GM23338 (cell line): ENCODE measurements at regions not wholly inside any gene's neighbourhood (a gene's known extent, or its start where the extent isn't known, plus 50 kb on each side); places are given as distances from the start of the nearest gene placed in this dataset.

Experiments used
- ATAC-seq: fragments of 200-7000 bp; cut with Tn5 transposase; 3 replicates; pipeline ENCODE4 v1.9.1; 2020
- DNase-seq: peaks from one replicate; pipeline ENCODE4 v3.0.0-alpha.2; 2015; ENCODE audit warnings: low spot score
- H2AFZ ChIP-seq: fragments of 200-600 bp; sonication (generic); 2 replicates; pipeline ENCODE4 v1.8.0; 2016; ENCODE audit warnings: antibody characterized with exemption, mild to moderate bottlenecking, moderate library complexity
- H3F3A ChIP-seq: fragments of 200-600 bp; sonication (generic); replicated peaks from 2 replicates; pipeline ENCODE4 v1.8.0; 2017; ENCODE audit warnings: antibody characterized with exemption, mixed run types, low read depth
- H3K27ac ChIP-seq: fragments of 200-600 bp; sonication (generic); 2 replicates; pipeline ENCODE4 v1.6.1; 2016; ENCODE audit warnings: low read depth
- H3K27me3 ChIP-seq: fragments of 200-600 bp; sonication (generic); 2 replicates; pipeline ENCODE4 v1.8.0; 2016; ENCODE audit warnings: mild to moderate bottlenecking, mixed run types, moderate library complexity; ENCODE audit not compliant: insufficient read depth
- H3K36me3 ChIP-seq: fragments of 200-600 bp; sonication (generic); 2 replicates; pipeline ENCODE4 v1.8.0; 2016; ENCODE audit warnings: mild to moderate bottlenecking; ENCODE audit not compliant: insufficient read depth
- H3K4me1 ChIP-seq: fragments of 200-600 bp; sonication (generic); 2 replicates; pipeline ENCODE4 v1.8.0; 2016; ENCODE audit warnings: mild to moderate bottlenecking, moderate library complexity; ENCODE audit not compliant: insufficient read depth
- H3K4me2 ChIP-seq: fragments of 200-600 bp; sonication (generic); 2 replicates; pipeline ENCODE4 v1.7.1; 2017; ENCODE audit warnings: mixed run types
- H3K4me3 ChIP-seq: fragments of 200-600 bp; sonication (generic); 2 replicates; pipeline ENCODE4 v1.6.1; 2016; ENCODE audit warnings: mixed run types
- H3K79me2 ChIP-seq: fragments of 200-600 bp; sonication (generic); replicated peaks from 2 replicates; pipeline ENCODE4 v1.8.0; 2017; ENCODE audit warnings: mild to moderate bottlenecking; ENCODE audit not compliant: insufficient read depth
- H3K9me2 ChIP-seq: fragments of 200-600 bp; sonication (generic); 2 replicates; pipeline ENCODE4 v1.8.0; 2017; ENCODE audit not compliant: insufficient read depth
- H4K20me1 ChIP-seq: fragments of 200-600 bp; sonication (generic); replicated peaks from 2 replicates; pipeline ENCODE4 v1.8.0; 2017; ENCODE audit warnings: mild to moderate bottlenecking; ENCODE audit not compliant: insufficient read depth
- H3K27ac Mint-ChIP-seq: 2 replicates; pipeline ENCODE4 v1.8.0; 2020; ENCODE audit warnings: inconsistent platforms, mild to moderate bottlenecking, moderate library complexity, mixed read lengths
- H3K27me3 Mint-ChIP-seq: 3 replicates; pipeline ENCODE4 v1.8.0; 2022; ENCODE audit warnings: low read depth, mild to moderate bottlenecking, moderate library complexity, mixed read lengths, inconsistent platforms; ENCODE audit not compliant: insufficient read depth, poor library complexity
- H3K36me3 Mint-ChIP-seq: 3 replicates; pipeline ENCODE4 v1.8.0; 2021; ENCODE audit warnings: low read depth, mild to moderate bottlenecking, inconsistent platforms, moderate library complexity, mixed read lengths
- H3K4me1 Mint-ChIP-seq: 3 replicates; pipeline ENCODE4 v1.8.0; 2020; ENCODE audit warnings: mild to moderate bottlenecking, inconsistent platforms, mixed read lengths
- H3K4me3 Mint-ChIP-seq: 3 replicates; pipeline ENCODE4 v1.8.0; 2021; ENCODE audit warnings: moderate library complexity, mild to moderate bottlenecking, inconsistent platforms, mixed read lengths
- H3K9me3 Mint-ChIP-seq: 3 replicates; pipeline ENCODE4 v1.8.0; 2020; ENCODE audit warnings: moderate library complexity, mild to moderate bottlenecking, inconsistent platforms, mixed read lengths
- CREB1 ChIP-seq: fragments of 250-450 bp; sonication (Bioruptor Pico); IDR thresholded peaks from 2 replicates; pipeline ENCODE4 v1.5.0; 2020; ENCODE audit warnings: low read depth, mild to moderate bottlenecking, moderate library complexity
- EZH2 ChIP-seq: fragments of 200-600 bp; sonication (generic); IDR thresholded peaks from one replicate; pipeline ENCODE4 v1.8.0; 2017; ENCODE audit warnings: antibody characterized with exemption, mild to moderate bottlenecking, low read depth; ENCODE audit not compliant: unreplicated experiment
- EZH2phosphoT487 ChIP-seq: fragments of 200-600 bp; sonication (generic); IDR thresholded peaks from one replicate; pipeline ENCODE4 v1.8.1; 2018; ENCODE audit warnings: antibody characterized with exemption; ENCODE audit not compliant: unreplicated experiment
- JUNB ChIP-seq: IDR thresholded peaks from one replicate; pipeline ENCODE4 v1.6.1; 2016; ENCODE audit warnings: antibody characterized with exemption; ENCODE audit not compliant: unreplicated experiment
- NANOG ChIP-seq: IDR thresholded peaks from 2 replicates; pipeline ENCODE4 v1.6.1; 2016; ENCODE audit warnings: antibody characterized with exemption, borderline replicate concordance
- POLR2AphosphoS5 ChIP-seq: IDR thresholded peaks from 2 replicates; pipeline ENCODE4 v1.6.1; 2016; ENCODE audit warnings: antibody characterized with exemption, low read depth
- STAT1 ChIP-seq: IDR thresholded peaks from one replicate; pipeline ENCODE4 v1.6.1; 2016; ENCODE audit warnings: antibody characterized with exemption; ENCODE audit not compliant: unreplicated experiment
- ZNF114 ChIP-seq: fragments of 250-450 bp; sonication (Bioruptor Pico); IDR thresholded peaks from 2 replicates; pipeline ENCODE4 v1.5.0; 2020; ENCODE audit warnings: mild to moderate bottlenecking, moderate library complexity
- ZNF331 ChIP-seq: fragments of 250-450 bp; sonication (Bioruptor Pico); IDR thresholded peaks from 2 replicates; pipeline ENCODE4 v1.5.0; 2020; ENCODE audit warnings: low read depth, mild to moderate bottlenecking, moderate library complexity
- ZNF462 ChIP-seq: fragments of 250-450 bp; sonication (Bioruptor Pico); IDR thresholded peaks from 2 replicates; pipeline ENCODE4 v1.5.0; 2020; ENCODE audit warnings: mild to moderate bottlenecking, moderate library complexity
- TF ChIP-seq, protein P1 (sequence below), 2 experiments: fragments of 200-600 bp in 1 of 2; sonication (generic) in 1 of 2; conservative IDR thresholded peaks; 2 replicates each; pipeline versions ENCODE4 v1.5.1 to v1.6.1; 2016 to 2017; ENCODE audit warnings: antibody characterized with exemption in 2 of 2, low read depth in 2 of 2, mild to moderate bottlenecking in 2 of 2, moderate library complexity in 1 of 2

DNA sequence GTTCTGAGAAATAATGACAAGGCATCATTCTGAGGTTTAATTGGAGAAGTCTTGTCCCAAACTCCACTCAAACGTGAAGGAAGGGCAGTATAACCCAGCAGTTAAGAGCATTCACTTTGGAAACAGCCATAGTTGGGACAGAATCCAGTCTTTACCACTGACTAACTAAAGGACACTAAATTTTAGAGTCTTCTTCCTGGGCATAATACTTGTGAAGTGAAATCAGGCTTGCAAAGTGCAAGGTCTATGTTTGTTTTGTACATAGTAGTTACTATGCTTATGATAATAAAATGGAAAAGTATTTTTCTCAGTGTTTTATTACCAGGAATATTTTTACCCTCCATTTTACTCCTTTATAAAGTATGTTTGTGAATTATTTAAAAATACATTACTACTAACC, 748.2 kb upstream of the ID2 start:
- no peaks in the 10 kb centered on the region for H3K79me2 ChIP-seq
- H2AFZ ChIP-seq = peak overlapping the region; percentile 6; the same call in 1 of the 2 replicates
- no peaks in the 10 kb centered on the region for H3K4me1 ChIP-seq
- no peak overlapping the region for H3K27ac Mint-ChIP-seq
- H3K9me3 Mint-ChIP-seq = peaks cover 2% of the 10 kb centered on the region; the same call in 2 of the 3 replicates
- H3K4me3 Mint-ChIP-seq = no peak overlapping the region
- no peaks in the 10 kb centered on the region for H3F3A ChIP-seq
- no peaks in the 10 kb centered on the region for H3K27me3 ChIP-seq
- H3K9me2 ChIP-seq = peaks cover 27% of the 10 kb centered on the region
- no peaks in the 10 kb centered on the region for H4K20me1 ChIP-seq
- no peak for ATAC-seq
- no peak overlapping the region for H3K27ac ChIP-seq
- H3K36me3 Mint-ChIP-seq = peaks cover under 1% of the 10 kb centered on the region; the same call in 2 of the 3 replicates
- peaks cover 1% of the 10 kb centered on the region; the same call in 2 of the 3 replicates for H3K4me1 Mint-ChIP-seq
- H3K4me3 ChIP-seq = no peak overlapping the region
- DNase-seq = no peak
- peaks cover 4% of the 10 kb centered on the region for H3K27me3 Mint-ChIP-seq
- H3K4me2 ChIP-seq = no peak overlapping the region
- TF ChIP-seq JUNB = no peak
- TF ChIP-seq ZNF331 = no peak
- TF ChIP-seq CREB1 (CRISPR knock-in tag) = no peak
- TF ChIP-seq EZH2phosphoT487 = no peak
- no peak for TF ChIP-seq NANOG
- TF ChIP-seq EZH2 = no peak
- no peak for TF ChIP-seq POLR2AphosphoS5
- no peak for TF ChIP-seq STAT1
- TF ChIP-seq, protein P1, sequence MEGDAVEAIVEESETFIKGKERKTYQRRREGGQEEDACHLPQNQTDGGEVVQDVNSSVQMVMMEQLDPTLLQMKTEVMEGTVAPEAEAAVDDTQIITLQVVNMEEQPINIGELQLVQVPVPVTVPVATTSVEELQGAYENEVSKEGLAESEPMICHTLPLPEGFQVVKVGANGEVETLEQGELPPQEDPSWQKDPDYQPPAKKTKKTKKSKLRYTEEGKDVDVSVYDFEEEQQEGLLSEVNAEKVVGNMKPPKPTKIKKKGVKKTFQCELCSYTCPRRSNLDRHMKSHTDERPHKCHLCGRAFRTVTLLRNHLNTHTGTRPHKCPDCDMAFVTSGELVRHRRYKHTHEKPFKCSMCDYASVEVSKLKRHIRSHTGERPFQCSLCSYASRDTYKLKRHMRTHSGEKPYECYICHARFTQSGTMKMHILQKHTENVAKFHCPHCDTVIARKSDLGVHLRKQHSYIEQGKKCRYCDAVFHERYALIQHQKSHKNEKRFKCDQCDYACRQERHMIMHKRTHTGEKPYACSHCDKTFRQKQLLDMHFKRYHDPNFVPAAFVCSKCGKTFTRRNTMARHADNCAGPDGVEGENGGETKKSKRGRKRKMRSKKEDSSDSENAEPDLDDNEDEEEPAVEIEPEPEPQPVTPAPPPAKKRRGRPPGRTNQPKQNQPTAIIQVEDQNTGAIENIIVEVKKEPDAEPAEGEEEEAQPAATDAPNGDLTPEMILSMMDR (conservative IDR thresholded peaks at IDR 0.05; ENCODE audit: low read depth in 2 of 2) = no peak
- H3K36me3 ChIP-seq = no peaks in the 10 kb centered on the region

- H3F3A ChIP-seq = no peaks in the 10 kb centered on the region
- ATAC-seq = no peak
- no peak overlapping the region for H3K4me3 ChIP-seq
- no peak overlapping the region for H3K4me2 ChIP-seq
- Mint-ChIP-seq H3K9me3 (peaks cover 6% of the 10 kb centered on the region; the same call in 2 of the 3 replicates), H3K4me3 (no peak overlapping the region), H3K27ac (no peak overlapping the region), H3K4me1 (peaks cover 4% of the 10 kb centered on the region; the same call in 2 of the 3 replicates), H3K36me3 (peaks cover 6% of the 10 kb centered on the region; the same call in 2 of the 3 replicates), H3K27me3 (peaks cover 4% of the 10 kb centered on the region)
- no peaks in the 10 kb centered on the region for H4K20me1 ChIP-seq
- DNase-seq = no peak
- no peaks in the 10 kb centered on the region for H3K36me3 ChIP-seq
- H3K27me3 ChIP-seq = no peaks in the 10 kb centered on the region
- no peaks in the 10 kb centered on the region for H3K79me2 ChIP-seq
- H2AFZ ChIP-seq = no peak overlapping the region
- H3K4me1 ChIP-seq = no peaks in the 10 kb centered on the region
- no peak overlapping the region for H3K27ac ChIP-seq
- peaks cover 27% of the 10 kb centered on the region for H3K9me2 ChIP-seq
- TF ChIP-seq EZH2phosphoT487 (no peak), ZNF114 (CRISPR knock-in tag) (no peak), CREB1 (CRISPR knock-in tag) (no peak), ZNF331 (no peak), STAT1 (no peak), EZH2 (no peak), JUNB (no peak), POLR2AphosphoS5 (no peak), ZNF462 (CRISPR knock-in tag) (no peak)
- TF ChIP-seq, protein P1 (conservative IDR thresholded peaks at IDR 0.05; ENCODE audit: low read depth in 2 of 2) = no peak
Observed at GRCh38 chr2:7934476-7934875, 747.4 kb upstream of the ID2 start.
